ENCODE measurements at regions not wholly inside any gene's neighbourhood (a gene's known extent, or its start where the extent isn't known, plus 50 kb on each side); places are given as distances from the start of the nearest gene placed in this dataset.

DNA sequence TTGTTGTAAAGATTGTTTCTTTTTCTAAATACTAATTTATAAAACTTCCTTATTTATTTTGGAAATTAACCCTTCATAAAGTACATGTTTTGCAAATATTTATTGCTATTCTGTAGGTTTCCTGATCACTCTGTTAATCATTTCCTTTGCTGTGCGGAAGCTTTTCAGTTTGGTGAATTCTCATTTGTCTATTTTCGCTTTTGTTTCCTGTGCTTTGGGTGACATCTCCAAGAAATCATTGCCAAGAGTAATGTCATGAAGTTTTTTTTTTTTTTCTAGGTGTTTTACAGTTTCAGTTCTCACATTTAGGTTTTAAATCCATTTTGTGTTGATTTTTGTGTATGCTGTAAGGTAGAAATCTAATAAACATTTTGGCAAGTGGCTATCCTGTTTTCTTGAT, 1899.8 kb upstream of the ACO1 start:
- POLR2A ChIA-PET = no interaction called here
- H3K4me3 Mint-ChIP-seq (ENCODE audit: unreplicated experiment) = no peak overlapping the region

GRCh38 chr9:30504502-30504905, 1879.9 kb upstream of the ACO1 start:
- Mint-ChIP-seq H3K9me3 (ENCODE audit: unreplicated experiment) (no peaks in the 10 kb centered on the region), H3K4me1 (ENCODE audit: low read depth, unreplicated experiment) (no peaks in the 10 kb centered on the region), H3K27ac (ENCODE audit: unreplicated experiment) (no peak overlapping the region), H3K27me3 (ENCODE audit: insufficient read depth, unreplicated experiment) (no peaks in the 10 kb centered on the region), H3K36me3 (ENCODE audit: insufficient read depth, unreplicated experiment) (no peaks in the 10 kb centered on the region), H3K4me3 (ENCODE audit: unreplicated experiment) (no peak overlapping the region)
- POLR2A ChIA-PET = no interaction called here
- TF ChIP-seq, protein P1, sequence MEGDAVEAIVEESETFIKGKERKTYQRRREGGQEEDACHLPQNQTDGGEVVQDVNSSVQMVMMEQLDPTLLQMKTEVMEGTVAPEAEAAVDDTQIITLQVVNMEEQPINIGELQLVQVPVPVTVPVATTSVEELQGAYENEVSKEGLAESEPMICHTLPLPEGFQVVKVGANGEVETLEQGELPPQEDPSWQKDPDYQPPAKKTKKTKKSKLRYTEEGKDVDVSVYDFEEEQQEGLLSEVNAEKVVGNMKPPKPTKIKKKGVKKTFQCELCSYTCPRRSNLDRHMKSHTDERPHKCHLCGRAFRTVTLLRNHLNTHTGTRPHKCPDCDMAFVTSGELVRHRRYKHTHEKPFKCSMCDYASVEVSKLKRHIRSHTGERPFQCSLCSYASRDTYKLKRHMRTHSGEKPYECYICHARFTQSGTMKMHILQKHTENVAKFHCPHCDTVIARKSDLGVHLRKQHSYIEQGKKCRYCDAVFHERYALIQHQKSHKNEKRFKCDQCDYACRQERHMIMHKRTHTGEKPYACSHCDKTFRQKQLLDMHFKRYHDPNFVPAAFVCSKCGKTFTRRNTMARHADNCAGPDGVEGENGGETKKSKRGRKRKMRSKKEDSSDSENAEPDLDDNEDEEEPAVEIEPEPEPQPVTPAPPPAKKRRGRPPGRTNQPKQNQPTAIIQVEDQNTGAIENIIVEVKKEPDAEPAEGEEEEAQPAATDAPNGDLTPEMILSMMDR (IDR thresholded peaks at IDR 0.05; ENCODE audit: insufficient read depth in 1 of 2, low read depth in 1 of 2, low read length in 1 of 2, severe bottlenecking in 1 of 2, unreplicated experiment in 1 of 2) = no peak
- intact Hi-C loops (cut with micrococcal nuclease; ENCODE audit: unreplicated experiment) = no loop called here
- Histone ChIP-seq H3K27me3 (replicated peaks; ENCODE audit: control insufficient read depth, insufficient read depth, low read length) (no peaks in the 10 kb centered on the region), H3K4me1 (no peaks in the 10 kb centered on the region), H3K9me3 (no peaks in the 10 kb centered on the region), H3K4me3 (ENCODE audit: low read depth, low read length) (no peak overlapping the region), H3K36me3 (ENCODE audit: control insufficient read depth, insufficient read depth, low read length) (no peaks in the 10 kb centered on the region)
- CTCF ChIA-PET = no interaction called here
- no TSS peak for BruUV-seq (replicated peaks)
- DNase-seq = no peak

More for the DNA sequence above, 1899.8 kb upstream of the ACO1 start:
- Mint-ChIP-seq H3K27me3 (ENCODE audit: insufficient read depth, unreplicated experiment) (no peaks in the 10 kb centered on the region), H3K27ac (ENCODE audit: unreplicated experiment) (no peak overlapping the region), H3K36me3 (ENCODE audit: insufficient read depth, unreplicated experiment) (no peaks in the 10 kb centered on the region), H3K4me1 (ENCODE audit: low read depth, unreplicated experiment) (no peaks in the 10 kb centered on the region), H3K9me3 (ENCODE audit: unreplicated experiment) (no peaks in the 10 kb centered on the region)
- Histone ChIP-seq H3K36me3 (ENCODE audit: control insufficient read depth, insufficient read depth, low read length) (no peaks in the 10 kb centered on the region), H3K27me3 (replicated peaks; ENCODE audit: control insufficient read depth, insufficient read depth, low read length) (no peaks in the 10 kb centered on the region), H3K9me3 (no peaks in the 10 kb centered on the region), H3K4me1 (no peaks in the 10 kb centered on the region), H3K4me3 (ENCODE audit: low read depth, low read length) (no peak overlapping the region)
- TF ChIP-seq, protein P1 (IDR thresholded peaks at IDR 0.05; ENCODE audit: insufficient read depth in 1 of 2, low read depth in 1 of 2, low read length in 1 of 2, severe bottlenecking in 1 of 2, unreplicated experiment in 1 of 2) = no peak
- BruUV-seq (replicated peaks) = no TSS peak
- DNase-seq = no peak
- intact Hi-C loops (cut with micrococcal nuclease; ENCODE audit: unreplicated experiment) = no loop called here
- CTCF ChIA-PET = no interaction called here

- no peaks in the 10 kb centered on the region for H3K27me3 ChIP-seq (replicated peaks; ENCODE audit: control insufficient read depth, insufficient read depth, low read length)
- H3K27me3 Mint-ChIP-seq (ENCODE audit: insufficient read depth, unreplicated experiment) = no peaks in the 10 kb centered on the region
- H3K36me3 Mint-ChIP-seq (ENCODE audit: insufficient read depth, unreplicated experiment) = no peaks in the 10 kb centered on the region
- CTCF ChIA-PET = no interaction called here
- no peak overlapping the region for H3K4me3 Mint-ChIP-seq (ENCODE audit: unreplicated experiment)
- H3K4me3 ChIP-seq (ENCODE audit: low read depth, low read length) = no peak overlapping the region
- H3K4me1 Mint-ChIP-seq (ENCODE audit: low read depth, unreplicated experiment) = no peaks in the 10 kb centered on the region
- H3K27ac Mint-ChIP-seq (ENCODE audit: unreplicated experiment) = no peak overlapping the region
- POLR2A ChIA-PET = no interaction called here
- DNase-seq = no peak
- TF ChIP-seq, protein P1 (IDR thresholded peaks at IDR 0.05; ENCODE audit: insufficient read depth in 1 of 2, low read depth in 1 of 2, low read length in 1 of 2, severe bottlenecking in 1 of 2, unreplicated experiment in 1 of 2) = no peak
- BruUV-seq (replicated peaks) = no TSS peak
- no peaks in the 10 kb centered on the region for H3K36me3 ChIP-seq (ENCODE audit: control insufficient read depth, insufficient read depth, low read length)
- no peaks in the 10 kb centered on the region for H3K9me3 Mint-ChIP-seq (ENCODE audit: unreplicated experiment)
- H3K4me1 ChIP-seq = no peaks in the 10 kb centered on the region
- no peaks in the 10 kb centered on the region for H3K9me3 ChIP-seq
- intact Hi-C loops (cut with micrococcal nuclease; ENCODE audit: unreplicated experiment) = no loop called here
Measured at GRCh38 chr9:30505311-30505710, 1879.1 kb upstream of the ACO1 start.
